Endothelial cell of umbilical vein (primary cell): ENCODE measurements at regions not wholly inside any gene's neighbourhood (a gene's known extent, or its start where the extent isn't known, plus 50 kb on each side); places are given as distances from the start of the nearest gene placed in this dataset.

Experiments used
- BruUV-seq: library from RNA; stranded (reverse); fragments of 400-500 nt; replicated peaks from 2 replicates; lab custom pipeline; 2021; lab: Mats Ljungman, UMichigan
- CTCF ChIA-PET: fragments of 300-600, 350-600 bp; sonication (Branson Sonifier 250); formaldehyde crosslinking; loops from one replicate; lab custom pipeline; 2021; ENCODE audit warnings: antibody characterized with exemption, inconsistent platforms; lab: Charles Lee
- POLR2A ChIA-PET: fragments of 300-600, 350-600 bp; sonication (Branson Sonifier 250); formaldehyde crosslinking; loops from one replicate; lab custom pipeline; 2021; ENCODE audit warnings: antibody characterized with exemption, inconsistent platforms; lab: Charles Lee
- DNase-seq: peaks from one replicate; pipeline ENCODE4 v3.0.0-alpha.2; 2011; ENCODE audit warnings: low read depth, low spot score
- FAIRE-seq: peaks from 2 replicates; lab custom pipeline; 2011; peaks lifted over from hg19 to GRCh38; lab: Jason Lieb, UNC
- H2AFZ ChIP-seq: 2 replicates; pipeline ENCODE4 v1.6.0; 2012; ENCODE audit warnings: low read depth, low read length, control low read depth, inconsistent platforms
- H3K27ac ChIP-seq: 2 replicates; pipeline ENCODE4 v1.5.1; 2011; ENCODE audit warnings: low read depth, mild to moderate bottlenecking, control low read depth, low read length, moderate library complexity; ENCODE audit not compliant: insufficient read depth
- H3K27me3 ChIP-seq, 2 experiments: 2 replicates each; pipeline versions ENCODE4 v1.6.0 to v1.6.1; 2011; ENCODE audit warnings: low read length in 2 of 2, mixed read lengths in 1 of 2; ENCODE audit not compliant: control insufficient read depth in 2 of 2, insufficient read depth in 2 of 2
- H3K36me3 ChIP-seq, 2 experiments: 2 replicates in 1 of 2; 3 replicates in 1 of 2; pipeline ENCODE4 v1.5.1; 2011; ENCODE audit warnings: low read length in 2 of 2, mild to moderate bottlenecking in 1 of 2, moderate library complexity in 1 of 2; ENCODE audit not compliant: control insufficient read depth in 2 of 2, insufficient read depth in 2 of 2; ENCODE audit errors: extremely low read depth in 1 of 2
- H3K4me1 ChIP-seq: 3 replicates; pipeline ENCODE4 v1.5.1; 2011; ENCODE audit warnings: mild to moderate bottlenecking, low read length; ENCODE audit not compliant: control insufficient read depth, insufficient read depth; ENCODE audit errors: extremely low read depth
- H3K4me2 ChIP-seq: 2 replicates; pipeline ENCODE4 v1.6.1; 2011; ENCODE audit warnings: low read length, control low read depth, mixed read lengths; ENCODE audit not compliant: insufficient read depth
- H3K4me3 ChIP-seq, 3 experiments: fragments of 200-600 bp in 1 of 3; sonication (generic), shearing (Covaris generic) in 1 of 3; replicated peaks in 1 of 3; 2 replicates each; pipeline ENCODE4 v1.5.1; 2011 to 2016; ENCODE audit warnings: control low read depth in 3 of 3, low read length in 3 of 3, mild to moderate bottlenecking in 2 of 3, inconsistent platforms in 1 of 3, low read depth in 1 of 3, moderate library complexity in 1 of 3; ENCODE audit not compliant: insufficient read depth in 1 of 3
- H3K79me2 ChIP-seq: 2 replicates; pipeline ENCODE4 v1.6.0; 2012; ENCODE audit warnings: low read length, inconsistent platforms; ENCODE audit not compliant: control insufficient read depth, insufficient read depth
- H3K9ac ChIP-seq: replicated peaks from 2 replicates; pipeline ENCODE3; 2011; ENCODE audit warnings: low read length, control low read depth; ENCODE audit not compliant: insufficient read depth; ENCODE audit errors: extremely low read depth
- H3K9me1 ChIP-seq: replicated peaks from 3 replicates; pipeline ENCODE4 v1.6.0; 2011; ENCODE audit warnings: mild to moderate bottlenecking, low read length; ENCODE audit not compliant: control insufficient read depth, insufficient read depth; ENCODE audit errors: extremely low read depth
- H3K9me3 ChIP-seq: replicated peaks from 2 replicates; pipeline ENCODE4 v1.5.1; 2012; ENCODE audit warnings: low read length, inconsistent platforms; ENCODE audit not compliant: control insufficient read depth, insufficient read depth
- H4K20me1 ChIP-seq: replicated peaks from 2 replicates; pipeline ENCODE3; 2011; ENCODE audit warnings: mild to moderate bottlenecking, low read length; ENCODE audit not compliant: control insufficient read depth, insufficient read depth; ENCODE audit errors: extremely low read depth
- CTCF ChIP-seq, 2 donors: IDR thresholded peaks; 1 replicate in 1 of 2; 2 replicates in 1 of 2; pipeline ENCODE4 v1.5.1; 2011; ENCODE audit warnings: low read length in 2 of 2, mild to moderate bottlenecking in 2 of 2, moderate library complexity in 2 of 2, control low read depth in 1 of 2, inconsistent platforms in 1 of 2, low read depth in 1 of 2; ENCODE audit not compliant: insufficient read depth in 1 of 2; ENCODE audit errors: extremely low read depth in 1 of 2
- GATA2 ChIP-seq: IDR thresholded peaks from 2 replicates; pipeline ENCODE4 v1.7.0; 2011; ENCODE audit warnings: low read depth, mild to moderate bottlenecking, moderate library complexity, mixed read lengths, low read length; ENCODE audit not compliant: insufficient read length, insufficient read depth
- JUN ChIP-seq: IDR thresholded peaks from 2 replicates; pipeline ENCODE4 v1.6.1; 2011; ENCODE audit warnings: borderline replicate concordance, low read depth; ENCODE audit not compliant: insufficient read length, insufficient read depth
- MYC ChIP-seq: IDR thresholded peaks from one replicate; pipeline ENCODE4 v1.6.1; 2011; ENCODE audit warnings: mild to moderate bottlenecking, low read depth, low read length
- POLR2A ChIP-seq: IDR thresholded peaks from 2 replicates; pipeline ENCODE4 v1.6.1; 2012; ENCODE audit warnings: low read depth, mild to moderate bottlenecking, control low read depth, low read length
- POLR2AphosphoS5 ChIP-seq: IDR thresholded peaks from 2 replicates; pipeline ENCODE4 v1.6.1; 2012; ENCODE audit warnings: low read depth, mild to moderate bottlenecking, control low read depth, low read length, moderate library complexity; ENCODE audit not compliant: insufficient read depth
- dilution Hi-C: fragments of 300-500 bp; cut with MboI; formaldehyde crosslinking; loops from one replicate; pipeline ENCODE4 v1.15.0; 2019; ENCODE audit warnings: low sequenced_read_pairs; ENCODE audit not compliant: extremely low pct_ligation_motif_present
- intact Hi-C: fragments of 100-400 bp; cut with micrococcal nuclease; formaldehyde crosslinking; loops from one replicate; pipeline ENCODE4 v1.10.0; 2022

GRCh38 chr3:64871834-64872249, 184.0 kb upstream of the ADAMTS9 start:
- Histone ChIP-seq H3K9me3 (no peaks in the 10 kb centered on the region), H3K9me1 (peaks cover 2% of the 10 kb centered on the region), H3K27ac (no peak overlapping the region), H3K4me2 (no peak overlapping the region), H3K36me3 (no peaks in the 10 kb centered on the region), H4K20me1 (no peaks in the 10 kb centered on the region), H3K27me3 (no peaks in the 10 kb centered on the region), H3K4me1 (peaks cover 7% of the 10 kb centered on the region), H3K9ac (no peak overlapping the region), H3K4me3 (no peak overlapping the region), H2AFZ (no peak overlapping the region), H3K79me2 (no peaks in the 10 kb centered on the region)
- TF ChIP-seq GATA2 (no peak), MYC (no peak), POLR2AphosphoS5 (no peak), POLR2A (no peak), JUN (no peak), CTCF (IDR thresholded peaks at IDR 0.05; ENCODE audit: extremely low read depth in 1 of 2, insufficient read depth in 1 of 2, low read depth in 1 of 2, low read length in 2 of 2) (no peak)
- CTCF ChIA-PET: no interaction called here
- DNase-seq (peak; percentile 19), FAIRE-seq (no peak)
- intact Hi-C loops: no loop called here
- POLR2A ChIA-PET: interaction anchor here (0.6 kb wide), 1 partner anchor 184 kb away, joined by 3 read pairs; the partner anchor contains the start of gene ADAMTS9
- dilution Hi-C loops: no loop called here
- no TSS peak for BruUV-seq
